GM23248 (cell line): ENCODE measurements at regions not wholly inside any gene's neighbourhood (a gene's known extent, or its start where the extent isn't known, plus 50 kb on each side); places are given as distances from the start of the nearest gene placed in this dataset.

ENCODE experiments used
- DNase-seq: peaks from one replicate; pipeline ENCODE4 v3.0.0-alpha.2; 2015
- H2AFZ ChIP-seq: fragments of 200-600 bp; sonication (generic); 2 replicates; pipeline ENCODE4 v1.6.1; 2016; ENCODE audit warnings: antibody characterized with exemption
- H3F3A ChIP-seq: fragments of 200-600 bp; sonication (generic); 2 replicates; pipeline ENCODE4 v1.6.1; 2016; ENCODE audit warnings: mild to moderate bottlenecking, antibody characterized with exemption, mixed run types; ENCODE audit not compliant: insufficient read depth
- H3K27ac ChIP-seq: fragments of 200-600 bp; sonication (generic); 2 replicates; pipeline ENCODE4 v1.5.1; 2016; ENCODE audit warnings: mild to moderate bottlenecking
- H3K27me3 ChIP-seq: fragments of 200-600 bp; sonication (generic); replicated peaks from 2 replicates; pipeline ENCODE4 v1.6.1; 2016; ENCODE audit warnings: mild to moderate bottlenecking; ENCODE audit not compliant: insufficient read depth
- H3K36me3 ChIP-seq: fragments of 200-600 bp; sonication (generic); 2 replicates; pipeline ENCODE4 v1.6.1; 2016; ENCODE audit warnings: low read depth, mild to moderate bottlenecking
- H3K4me1 ChIP-seq: fragments of 200-600 bp; sonication (generic); 2 replicates; pipeline ENCODE4 v1.6.1; 2016; ENCODE audit warnings: mild to moderate bottlenecking; ENCODE audit not compliant: insufficient read depth
- H3K4me2 ChIP-seq: fragments of 200-600 bp; sonication (generic); one replicate; pipeline ENCODE4 v1.6.1; 2016; ENCODE audit warnings: mild to moderate bottlenecking; ENCODE audit not compliant: unreplicated experiment
- H3K4me3 ChIP-seq: fragments of 200-600 bp; sonication (generic); 2 replicates; pipeline ENCODE4 v1.5.1; 2016; ENCODE audit warnings: mild to moderate bottlenecking
- H3K79me2 ChIP-seq: fragments of 200-600 bp; sonication (generic); 2 replicates; pipeline ENCODE4 v1.6.1; 2016; ENCODE audit warnings: mild to moderate bottlenecking; ENCODE audit not compliant: insufficient read depth
- H3K9ac ChIP-seq: fragments of 200-600 bp; sonication (generic); 2 replicates; pipeline ENCODE4 v1.6.1; 2016; ENCODE audit warnings: mild to moderate bottlenecking
- H3K9me2 ChIP-seq: fragments of 200-600 bp; sonication (generic); 2 replicates; pipeline ENCODE4 v1.6.1; 2016; ENCODE audit warnings: mixed run types, mild to moderate bottlenecking, moderate library complexity; ENCODE audit not compliant: insufficient read depth
- H3K9me3 ChIP-seq: fragments of 200-600 bp; sonication (generic); one replicate; pipeline ENCODE4 v1.6.1; 2017; ENCODE audit warnings: low read depth
- H4K20me1 ChIP-seq: fragments of 200-600 bp; sonication (generic); 2 replicates; pipeline ENCODE4 v1.6.0; 2016; ENCODE audit not compliant: insufficient read depth
- EZH2 ChIP-seq: fragments of 200-600 bp; sonication (generic); IDR thresholded peaks from 2 replicates; pipeline ENCODE4 v1.6.1; 2018; ENCODE audit warnings: antibody characterized with exemption, mild to moderate bottlenecking; ENCODE audit not compliant: insufficient read depth, poor library complexity, severe bottlenecking
- EZH2phosphoT487 ChIP-seq: fragments of 200-600 bp; sonication (generic); IDR thresholded peaks from 2 replicates; pipeline ENCODE4 v1.6.1; 2018; ENCODE audit warnings: antibody characterized with exemption, moderate library complexity, mild to moderate bottlenecking, low read depth; ENCODE audit not compliant: insufficient read depth
- WGBS, 2 experiments: methylation state at CpG; one replicate each; pipeline ENCODE4 v1.1.6; 2015 to 2017; ENCODE audit warnings: low lambda C conversion rate in 2 of 2, low coverage in 1 of 2; ENCODE audit errors: missing lambda C conversion rate in 2 of 2; 5-methylcytosine and 5-hydroxymethylcytosine counted together
- in situ Hi-C: fragments of 300-500 bp; cut with MboI; formaldehyde crosslinking; loops from 2 replicates; pipeline ENCODE4 v1.15.0; 2020

DNA sequence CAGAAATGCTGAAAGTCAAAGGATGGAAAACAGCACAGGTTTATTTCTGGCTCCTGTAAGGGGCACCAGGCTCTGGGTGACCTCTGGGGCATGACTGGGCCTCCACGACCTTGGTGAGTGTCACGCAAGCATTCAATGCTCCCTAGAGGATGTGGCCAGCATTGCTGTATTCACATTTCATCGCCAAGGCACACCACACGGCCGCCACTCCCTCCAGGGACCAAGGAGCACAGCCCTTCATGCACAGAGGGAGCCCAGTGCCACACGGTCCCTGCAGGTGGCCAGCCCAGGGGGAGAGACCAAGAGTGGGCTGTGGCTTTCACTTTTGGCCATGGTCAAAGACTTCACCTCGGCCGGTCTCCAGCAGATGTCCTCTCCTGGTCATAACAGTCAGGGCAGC lies 137.4 kb upstream of the TNRC6C start:
- no peaks in the 10 kb centered on the region for H3K79me2 ChIP-seq
- no peak overlapping the region for H2AFZ ChIP-seq
- 59 to 67% methylated on average over 8 of the region's 8 CpGs for WGBS, 2 experiments
- no peak for TF ChIP-seq EZH2phosphoT487
- no peak for TF ChIP-seq EZH2
- no peaks in the 10 kb centered on the region for H3K9me2 ChIP-seq
- no peak overlapping the region for H3K9ac ChIP-seq
- H3F3A ChIP-seq = no peaks in the 10 kb centered on the region
- H3K4me3 ChIP-seq = no peak overlapping the region
- no peak overlapping the region for H3K27ac ChIP-seq
- no peaks in the 10 kb centered on the region for H3K4me1 ChIP-seq
- H3K4me2 ChIP-seq = no peak overlapping the region
- in situ Hi-C loops = no loop called here
- DNase-seq = no peak
- no peaks in the 10 kb centered on the region for H3K36me3 ChIP-seq
- no peaks in the 10 kb centered on the region for H4K20me1 ChIP-seq
- no peaks in the 10 kb centered on the region for H3K9me3 ChIP-seq
- H3K27me3 ChIP-seq = no peaks in the 10 kb centered on the region

DNA sequence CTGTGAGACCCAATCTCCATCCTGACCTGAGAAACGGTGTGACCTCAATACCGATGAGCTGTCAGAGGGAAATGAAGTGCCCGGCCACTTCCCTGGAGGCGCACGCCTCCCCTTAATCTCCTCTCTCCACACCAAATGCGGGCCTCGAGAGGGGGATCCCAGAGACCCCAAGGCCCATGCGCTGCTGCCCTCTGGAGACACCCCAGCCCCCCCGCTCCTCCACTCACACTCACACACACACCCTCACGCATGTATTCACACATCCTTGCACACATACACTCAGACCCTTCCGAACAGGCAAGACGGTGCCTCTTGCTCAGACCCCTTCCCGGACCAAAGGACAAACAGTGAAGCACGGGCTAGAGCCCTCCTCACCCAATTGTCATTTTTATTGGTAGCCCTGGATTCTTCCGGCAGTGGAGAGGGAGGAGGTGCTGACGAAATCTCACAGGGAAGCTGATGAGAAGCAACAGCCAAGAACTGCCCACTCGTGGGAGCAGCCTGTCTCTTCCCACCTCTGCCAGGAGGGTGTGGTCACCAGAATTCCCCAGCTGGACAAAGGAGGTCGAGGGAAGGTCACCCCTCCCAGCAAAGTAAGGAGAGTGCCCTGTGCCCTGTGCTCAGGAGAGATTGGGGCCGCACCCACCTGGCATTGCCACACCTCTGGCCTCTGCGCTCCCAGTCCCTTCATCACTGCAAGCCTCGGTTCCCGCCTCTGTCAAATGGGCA lies 136.0 kb upstream of the TNRC6C start:
- no peaks in the 10 kb centered on the region for H3K4me1 ChIP-seq
- no peak overlapping the region for H3K4me3 ChIP-seq
- H3K9ac ChIP-seq = no peak overlapping the region
- no peak overlapping the region for H3K4me2 ChIP-seq
- no peaks in the 10 kb centered on the region for H3K36me3 ChIP-seq
- WGBS, 2 experiments = 48 to 56% methylated on average over 17 to 22 of the region's 22 CpGs
- no peak overlapping the region for H3K27ac ChIP-seq
- in situ Hi-C loops = no loop called here
- H3K9me3 ChIP-seq = no peaks in the 10 kb centered on the region
- peak overlapping the region; percentile 53; the same call in 1 of the 2 replicates for H2AFZ ChIP-seq
- no peak for TF ChIP-seq EZH2
- TF ChIP-seq EZH2phosphoT487 = no peak
- H3K79me2 ChIP-seq = no peaks in the 10 kb centered on the region
- H3K27me3 ChIP-seq = no peaks in the 10 kb centered on the region
- no peaks in the 10 kb centered on the region for H3F3A ChIP-seq
- DNase-seq = peak; percentile 58
- no peaks in the 10 kb centered on the region for H4K20me1 ChIP-seq
- no peaks in the 10 kb centered on the region for H3K9me2 ChIP-seq

DNA sequence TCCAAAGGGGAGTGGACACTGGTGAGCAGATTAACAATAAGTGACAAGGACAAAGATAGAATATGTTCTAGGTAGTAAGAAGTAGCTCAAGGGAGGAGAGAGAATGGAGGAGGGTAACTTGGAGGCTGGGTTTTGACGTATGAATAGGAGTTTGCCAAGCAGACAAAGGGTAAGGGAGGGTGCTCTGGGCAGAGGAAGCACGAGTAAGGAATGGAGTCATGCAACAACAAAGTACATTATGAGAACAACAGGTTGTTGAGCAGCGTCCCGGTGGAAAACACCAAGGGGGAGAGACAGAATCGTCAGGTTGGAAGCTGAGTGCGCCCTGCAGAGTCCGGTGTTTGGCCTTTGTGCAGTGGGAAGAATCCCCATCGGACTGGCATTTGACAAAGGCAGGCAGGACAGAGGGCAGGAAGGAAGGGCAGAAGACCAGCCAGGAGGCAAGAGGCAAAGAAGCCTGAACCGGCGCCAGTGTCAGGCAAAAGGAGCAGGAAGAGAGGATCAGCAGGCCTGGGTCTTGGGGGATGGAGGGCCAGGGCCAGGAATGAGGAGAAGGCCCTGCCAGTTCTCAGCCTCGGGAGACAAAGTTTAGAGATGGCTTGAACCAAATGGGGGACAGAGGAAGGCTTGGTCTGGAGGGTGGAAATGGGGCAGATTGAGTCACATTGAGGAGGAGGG lies 134.3 kb upstream of the TNRC6C start:
- TF ChIP-seq EZH2phosphoT487 (no peak), EZH2 (no peak)
- Histone ChIP-seq H3K4me3 (no peak overlapping the region), H3K27ac (no peak overlapping the region), H3F3A (no peaks in the 10 kb centered on the region; the same call in 1 of the 2 replicates), H3K9me3 (no peaks in the 10 kb centered on the region), H3K27me3 (no peaks in the 10 kb centered on the region), H3K9me2 (no peaks in the 10 kb centered on the region), H3K4me2 (no peak overlapping the region), H3K4me1 (no peaks in the 10 kb centered on the region), H3K79me2 (no peaks in the 10 kb centered on the region), H2AFZ (no peak overlapping the region), H3K9ac (no peak overlapping the region), H4K20me1 (no peaks in the 10 kb centered on the region), H3K36me3 (no peaks in the 10 kb centered on the region)
- 80 to 83% methylated on average over 11 of the region's 11 CpGs for WGBS, 2 experiments
- in situ Hi-C loops = no loop called here
- no peak for DNase-seq

DNA sequence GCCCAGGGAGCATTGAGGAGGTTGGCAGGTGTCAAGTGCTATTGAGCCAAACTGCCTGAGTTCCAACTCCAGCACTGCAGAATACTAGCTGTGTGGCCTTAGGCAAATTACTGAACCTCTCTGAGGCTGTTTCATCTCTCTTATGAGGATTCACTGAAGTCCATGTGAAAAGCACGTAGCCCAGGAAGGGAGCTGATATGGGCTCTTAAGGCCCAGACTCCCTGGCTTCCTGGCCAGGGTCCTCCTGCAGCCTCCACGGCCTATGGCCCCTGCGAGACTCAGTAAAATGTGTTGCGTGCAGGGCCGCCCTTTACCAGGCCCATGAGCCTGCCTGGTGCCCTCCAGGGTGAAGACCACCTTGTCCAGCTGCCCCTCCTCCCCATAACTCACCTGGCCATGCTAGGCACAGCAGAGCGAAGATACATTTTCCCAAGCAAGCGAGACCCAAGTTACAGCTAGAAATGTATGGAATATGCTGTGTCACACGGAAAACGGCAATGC lies 133.7 kb upstream of the TNRC6C start:
- 91 to 92% methylated on average over 9 of the region's 9 CpGs for WGBS, 2 experiments
- Histone ChIP-seq H2AFZ (no peak overlapping the region), H3K9ac (no peak overlapping the region), H3K27me3 (no peaks in the 10 kb centered on the region), H3K27ac (no peak overlapping the region), H3K36me3 (no peaks in the 10 kb centered on the region), H3K4me2 (no peak overlapping the region), H3K79me2 (no peaks in the 10 kb centered on the region), H3K9me3 (no peaks in the 10 kb centered on the region), H3K9me2 (no peaks in the 10 kb centered on the region), H3K4me1 (peaks cover 4% of the 10 kb centered on the region), H4K20me1 (no peaks in the 10 kb centered on the region), H3F3A (no peaks in the 10 kb centered on the region; the same call in 1 of the 2 replicates), H3K4me3 (no peak overlapping the region)
- no peak for DNase-seq
- in situ Hi-C loops = no loop called here
- TF ChIP-seq EZH2phosphoT487 (no peak), EZH2 (no peak)
